Endodermal cell (in vitro differentiated cells): ENCODE measurements at regions not wholly inside any gene's neighbourhood (a gene's known extent, or its start where the extent isn't known, plus 50 kb on each side); places are given as distances from the start of the nearest gene placed in this dataset.

ENCODE experiments used
- DNase-seq: peaks from one replicate; pipeline ENCODE4 v3.0.0-alpha.2; 2017
- H3K27ac ChIP-seq: 2 replicates; pipeline ENCODE4 v1.5.1; 2013; ENCODE audit warnings: mild to moderate bottlenecking, low read depth, low read length, moderate library complexity
- H3K27me3 ChIP-seq: 2 replicates; pipeline ENCODE4 v1.6.1; 2013; ENCODE audit warnings: mild to moderate bottlenecking, low read length, moderate library complexity; ENCODE audit not compliant: insufficient read depth, control insufficient read depth, poor library complexity, severe bottlenecking
- H3K36me3 ChIP-seq: 2 replicates; pipeline ENCODE4 v1.7.0; 2013; ENCODE audit warnings: mild to moderate bottlenecking, low read length, moderate library complexity; ENCODE audit not compliant: control insufficient read depth, insufficient read depth
- H3K4me1 ChIP-seq: one replicate; pipeline ENCODE4 v1.7.0; 2013; ENCODE audit warnings: low read length; ENCODE audit not compliant: control insufficient read depth, insufficient read depth
- H3K4me3 ChIP-seq: 2 replicates; pipeline ENCODE4 v1.5.1; 2013; ENCODE audit warnings: mild to moderate bottlenecking, low read length, moderate library complexity
- H3K9ac ChIP-seq: 2 replicates; pipeline ENCODE4 v1.6.1; 2013; ENCODE audit warnings: mild to moderate bottlenecking, low read length, moderate library complexity; ENCODE audit not compliant: poor library complexity, severe bottlenecking; ENCODE audit errors: extremely low read depth
- H3K9me3 ChIP-seq: 2 replicates; pipeline ENCODE4 v1.6.1; 2013; ENCODE audit warnings: mild to moderate bottlenecking, low read length, moderate library complexity; ENCODE audit not compliant: control insufficient read depth
- H3K27ac Mint-ChIP-seq: 2 replicates; pipeline ENCODE4 v1.8.0; 2020; ENCODE audit warnings: mixed read lengths
- H3K27me3 Mint-ChIP-seq: 2 replicates; pipeline ENCODE4 v1.8.0; 2021; ENCODE audit warnings: mild to moderate bottlenecking, mixed read lengths; ENCODE audit not compliant: insufficient read depth
- H3K36me3 Mint-ChIP-seq: 2 replicates; pipeline ENCODE4 v1.8.0; 2020; ENCODE audit warnings: low read depth, mixed read lengths
- H3K4me1 Mint-ChIP-seq: 2 replicates; pipeline ENCODE4 v1.8.0; 2020; ENCODE audit warnings: mixed read lengths
- H3K4me3 Mint-ChIP-seq: 2 replicates; pipeline ENCODE4 v1.8.0; 2020; ENCODE audit warnings: mild to moderate bottlenecking, moderate library complexity, mixed read lengths
- H3K9me3 Mint-ChIP-seq: 2 replicates; pipeline ENCODE4 v1.8.0; 2020; ENCODE audit warnings: mild to moderate bottlenecking, mixed read lengths
- CTCF ChIP-seq: fragments of 200-600 bp; sonication (generic); conservative IDR thresholded peaks from 2 replicates; pipeline ENCODE4 v1.5.0; 2021; ENCODE audit warnings: antibody characterized with exemption, mild to moderate bottlenecking
- WGBS, 2 experiments: methylation state at CpG; one replicate each; pipeline versions ENCODE4 v1.1.5 to v1.1.7; 2013; ENCODE audit warnings: missing lambda C conversion rate in 2 of 2, mixed read lengths in 1 of 2; ENCODE audit not compliant: insufficient coverage in 1 of 2, insufficient read length in 1 of 2; 5-methylcytosine and 5-hydroxymethylcytosine counted together

GRCh38 chr22:49166746-49167145 lies 660.9 kb downstream of the BRD1 start:
- 93 to 94% methylated on average over 5 to 11 of the region's 11 CpGs for WGBS, 2 experiments
- H3K4me3 ChIP-seq, result no peak overlapping the region

GRCh38 chr22:49166211-49166610 lies 661.5 kb downstream of the BRD1 start:
- Mint-ChIP-seq H3K4me1 (no peaks in the 10 kb centered on the region), H3K27ac (no peak overlapping the region)
- 90 to 93% methylated on average over 12 to 13 of the region's 13 CpGs for WGBS, 2 experiments

More at GRCh38 chr22:49166746-49167145, 660.9 kb downstream of the BRD1 start:
- Mint-ChIP-seq H3K27me3 (no peaks in the 10 kb centered on the region), H3K4me1 (no peaks in the 10 kb centered on the region), H3K36me3 (no peaks in the 10 kb centered on the region), H3K9me3 (peaks cover 11% of the 10 kb centered on the region), H3K27ac (no peak overlapping the region), H3K4me3 (no peak overlapping the region)
- Histone ChIP-seq H3K9ac (no peak overlapping the region), H3K9me3 (no peaks in the 10 kb centered on the region), H3K4me1 (no peaks in the 10 kb centered on the region), H3K36me3 (no peaks in the 10 kb centered on the region), H3K27me3 (no peaks in the 10 kb centered on the region), H3K27ac (no peak overlapping the region)
- DNase-seq, result no peak
- TF ChIP-seq CTCF, result no peak

GRCh38 chr22:49164773-49165320 lies 662.8 kb downstream of the BRD1 start:
- H3K9me3 Mint-ChIP-seq, result no peaks in the 10 kb centered on the region

More at GRCh38 chr22:49166211-49166610, 661.5 kb downstream of the BRD1 start:
- Histone ChIP-seq H3K9me3 (no peaks in the 10 kb centered on the region), H3K9ac (no peak overlapping the region), H3K27me3 (no peaks in the 10 kb centered on the region), H3K4me3 (no peak overlapping the region), H3K4me1 (no peaks in the 10 kb centered on the region), H3K27ac (no peak overlapping the region), H3K36me3 (no peaks in the 10 kb centered on the region)
- Mint-ChIP-seq H3K9me3 (peaks cover 6% of the 10 kb centered on the region), H3K27me3 (no peaks in the 10 kb centered on the region), H3K36me3 (no peaks in the 10 kb centered on the region), H3K4me3 (no peak overlapping the region)
- no peak for TF ChIP-seq CTCF
- no peak for DNase-seq

More at GRCh38 chr22:49164773-49165320, 662.8 kb downstream of the BRD1 start:
- H3K9me3 ChIP-seq, result no peaks in the 10 kb centered on the region
- no peaks in the 10 kb centered on the region for H3K36me3 ChIP-seq
- 77 to 86% methylated on average over 8 to 12 of the region's 14 CpGs for WGBS, 2 experiments
- H3K4me1 Mint-ChIP-seq, result no peaks in the 10 kb centered on the region
- no peaks in the 10 kb centered on the region for H3K27me3 ChIP-seq
- H3K27me3 Mint-ChIP-seq, result no peaks in the 10 kb centered on the region
- DNase-seq, result no peak
- H3K9ac ChIP-seq, result no peak overlapping the region
- no peak overlapping the region for H3K27ac Mint-ChIP-seq
- H3K4me3 ChIP-seq, result no peak overlapping the region
- no peak overlapping the region for H3K4me3 Mint-ChIP-seq
- H3K27ac ChIP-seq, result no peak overlapping the region
- H3K36me3 Mint-ChIP-seq, result no peaks in the 10 kb centered on the region
- no peak for TF ChIP-seq CTCF
- no peaks in the 10 kb centered on the region for H3K4me1 ChIP-seq
